OCI-LY7 (cell line): ENCODE measurements at regions not wholly inside any gene's neighbourhood (a gene's known extent, or its start where the extent isn't known, plus 50 kb on each side); places are given as distances from the start of the nearest gene placed in this dataset.

Experiments
- CTCF ChIP-seq: fragments of 200-600 bp; sonication (generic); conservative IDR thresholded peaks from 2 replicates; pipeline ENCODE4 v1.5.1; 2014; ENCODE audit warnings: mild to moderate bottlenecking, antibody characterized with exemption, low read length, moderate library complexity, mixed read lengths
- EZH2phosphoT487 ChIP-seq: fragments of 200-600 bp; sonication (generic); IDR thresholded peaks from 2 replicates; pipeline ENCODE4 v1.6.1; 2018; ENCODE audit warnings: low read depth, borderline replicate concordance, mild to moderate bottlenecking, mixed run types, antibody characterized with exemption, low read length, moderate library complexity, mixed read lengths

- TF ChIP-seq CTCF (no peak; the same call in 1 of the 2 replicates), EZH2phosphoT487 (no peak)
Observed at GRCh38 chr1:58013237-58013636, 533.3 kb downstream of the OMA1 start.
